ENCODE measurements at regions not wholly inside any gene's neighbourhood (a gene's known extent, or its start where the extent isn't known, plus 50 kb on each side); places are given as distances from the start of the nearest gene placed in this dataset.

GRCh38 chr2:120448961-120449810, 103.2 kb downstream of the INHBB start:
- TF ChIP-seq CTCF (IDR thresholded peaks at IDR 0.05; ENCODE audit: control extremely low read depth in 1 of 3, insufficient read depth in 1 of 3, low read depth in 1 of 3, low read length in 3 of 3) (no peak), EZH2 (IDR thresholded peaks at IDR 0.05; ENCODE audit: low read depth, low read length, severe bottlenecking) (no peak), YY1 (IDR thresholded peaks at IDR 0.05; ENCODE audit: low read depth, low read length) (no peak), TCF12 (IDR thresholded peaks at IDR 0.05; ENCODE audit: low read depth, low read length) (no peak), ATF3 (IDR thresholded peaks at IDR 0.05; ENCODE audit: insufficient read depth, low read depth, low read length) (no peak), GABPA (IDR thresholded peaks at IDR 0.05; ENCODE audit: borderline replicate concordance, insufficient read depth, low read length) (no peak), MAX (IDR thresholded peaks at IDR 0.05) (no peak), POLR2A (IDR thresholded peaks at IDR 0.05; ENCODE audit: control extremely low read depth in 1 of 2, low read depth in 2 of 2, low read length in 2 of 2) (no peak), TAF7 (optimal IDR thresholded peaks at IDR 0.05; ENCODE audit: borderline replicate concordance, low read depth, low read length) (no peak), POU5F1 (IDR thresholded peaks at IDR 0.05; ENCODE audit: low read depth, low read length) (no peak)
